H9 (cell line): ENCODE measurements at regions not wholly inside any gene's neighbourhood (a gene's known extent, or its start where the extent isn't known, plus 50 kb on each side); places are given as distances from the start of the nearest gene placed in this dataset.

Experiments
- DNase-seq: peaks from one replicate; pipeline ENCODE4 v3.0.0-alpha.2; 2017
- H2AFZ ChIP-seq: one replicate; pipeline ENCODE4 v1.6.1; 2013; ENCODE audit warnings: mild to moderate bottlenecking, low read length, control low read depth, moderate library complexity
- H2AK5ac ChIP-seq: 2 replicates; pipeline ENCODE4 v1.6.1; 2013; ENCODE audit warnings: low read length, control low read depth, mixed read lengths; ENCODE audit not compliant: insufficient read length
- H2BK120ac ChIP-seq: one replicate; pipeline ENCODE4 v1.6.1; 2013; ENCODE audit warnings: low read depth, mild to moderate bottlenecking, low read length, control low read depth, inconsistent platforms; ENCODE audit not compliant: poor library complexity, severe bottlenecking
- H2BK12ac ChIP-seq: 2 replicates; pipeline ENCODE4 v1.6.1; 2013; ENCODE audit warnings: low read length, control low read depth, mixed read lengths, low read depth; ENCODE audit not compliant: insufficient read length
- H2BK15ac ChIP-seq: 2 replicates; pipeline ENCODE4 v1.6.1; 2013; ENCODE audit warnings: low read depth, low read length, control low read depth
- H2BK20ac ChIP-seq: one replicate; pipeline ENCODE4 v1.6.1; 2013; ENCODE audit warnings: low read depth, mild to moderate bottlenecking, low read length, control low read depth, inconsistent platforms; ENCODE audit not compliant: poor library complexity, severe bottlenecking
- H2BK5ac ChIP-seq: 2 replicates; pipeline ENCODE4 v1.6.1; 2013; ENCODE audit warnings: low read length, control low read depth, mixed read lengths; ENCODE audit not compliant: insufficient read length
- H3K14ac ChIP-seq: 2 replicates; pipeline ENCODE4 v1.6.1; 2013; ENCODE audit warnings: low read length, control low read depth; ENCODE audit not compliant: insufficient read depth
- H3K18ac ChIP-seq: 2 replicates; pipeline ENCODE4 v1.6.1; 2013; ENCODE audit warnings: low read depth, mild to moderate bottlenecking, mixed read lengths, low read length, control low read depth; ENCODE audit not compliant: insufficient read length
- H3K23ac ChIP-seq: 2 replicates; pipeline ENCODE4 v1.6.1; 2013; ENCODE audit warnings: low read length, control low read depth, mixed read lengths, low read depth; ENCODE audit not compliant: insufficient read length
- H3K23me2 ChIP-seq: 2 replicates; pipeline ENCODE4 v1.6.1; 2013; ENCODE audit warnings: low read depth, mild to moderate bottlenecking, mixed read lengths, low read length, control low read depth; ENCODE audit not compliant: insufficient read length, poor library complexity, severe bottlenecking
- H3K27ac ChIP-seq: 2 replicates; pipeline ENCODE4 v1.5.1; 2013; ENCODE audit warnings: low read length, control low read depth, mixed read lengths, low read depth; ENCODE audit not compliant: insufficient read length
- H3K27me3 ChIP-seq: 2 replicates; pipeline ENCODE4 v1.6.1; 2013; ENCODE audit warnings: low read length, control low read depth, inconsistent platforms; ENCODE audit not compliant: insufficient read depth
- H3K4ac ChIP-seq: 2 replicates; pipeline ENCODE4 v1.6.1; 2013; ENCODE audit warnings: low read depth, mild to moderate bottlenecking, control low read depth, inconsistent platforms, low read length, moderate library complexity
- H3K4me1 ChIP-seq: 2 replicates; pipeline ENCODE4 v1.6.1; 2013; ENCODE audit warnings: low read length, control low read depth, inconsistent platforms; ENCODE audit not compliant: insufficient read depth
- H3K4me2 ChIP-seq: 2 replicates; pipeline ENCODE4 v1.6.1; 2013; ENCODE audit warnings: low read length, control low read depth, mixed read lengths; ENCODE audit not compliant: insufficient read length, insufficient read depth
- H3K56ac ChIP-seq: 2 replicates; pipeline ENCODE4 v1.6.1; 2013; ENCODE audit warnings: low read depth, mild to moderate bottlenecking, mixed read lengths, low read length, control low read depth; ENCODE audit not compliant: insufficient read length
- H3K79me1 ChIP-seq: 2 replicates; pipeline ENCODE4 v1.6.1; 2013; ENCODE audit warnings: low read depth, mild to moderate bottlenecking, moderate library complexity, low read length, control low read depth, inconsistent platforms; ENCODE audit not compliant: insufficient read depth, poor library complexity, severe bottlenecking
- H3K79me2 ChIP-seq: 2 replicates; pipeline ENCODE4 v1.6.1; 2013; ENCODE audit warnings: low read length, control low read depth, inconsistent platforms; ENCODE audit not compliant: insufficient read depth
- H3K9ac ChIP-seq: 2 replicates; pipeline ENCODE4 v1.6.1; 2013; ENCODE audit warnings: low read length, control low read depth, mixed read lengths; ENCODE audit not compliant: insufficient read length; ENCODE audit errors: extremely low read depth
- H3K9me3 ChIP-seq: one replicate; pipeline ENCODE4 v1.6.1; 2013; ENCODE audit warnings: low read depth, low read length, inconsistent platforms; ENCODE audit not compliant: control insufficient read depth
- H3T11ph ChIP-seq: one replicate; pipeline ENCODE4 v1.6.1; 2013; ENCODE audit warnings: mild to moderate bottlenecking, low read length, control low read depth, inconsistent platforms
- H4K20me1 ChIP-seq: one replicate; pipeline ENCODE4 v1.6.1; 2013; ENCODE audit not compliant: control insufficient read depth, insufficient read length, insufficient read depth
- H4K5ac ChIP-seq: 2 replicates; pipeline ENCODE4 v1.6.1; 2013; ENCODE audit warnings: low read depth, mild to moderate bottlenecking, mixed read lengths, low read length, control low read depth; ENCODE audit not compliant: insufficient read length
- H4K8ac ChIP-seq: replicated peaks from 2 replicates; pipeline ENCODE4 v1.6.1; 2013; ENCODE audit warnings: low read length, control low read depth, mixed read lengths, low read depth; ENCODE audit not compliant: insufficient read length
- H4K91ac ChIP-seq: 2 replicates; pipeline ENCODE4 v1.6.1; 2013; ENCODE audit warnings: low read depth, mild to moderate bottlenecking, moderate library complexity, mixed read lengths, low read length, control low read depth; ENCODE audit not compliant: insufficient read length
- H3K27ac Mint-ChIP-seq, 3 experiments: 2 replicates in 2 of 3; 3 replicates in 1 of 3; pipeline ENCODE4 v1.8.0; 2020 to 2021; ENCODE audit warnings: mixed read lengths in 3 of 3, mild to moderate bottlenecking in 1 of 3, moderate library complexity in 1 of 3
- H3K27me3 Mint-ChIP-seq: 2 replicates; pipeline ENCODE4 v1.8.0; 2021; ENCODE audit warnings: low read depth, mild to moderate bottlenecking, moderate library complexity, mixed read lengths
- H3K36me3 Mint-ChIP-seq, 3 experiments: 2 replicates in 2 of 3; 3 replicates in 1 of 3; pipeline ENCODE4 v1.8.0; 2020 to 2021; ENCODE audit warnings: low read depth in 3 of 3, mixed read lengths in 3 of 3; ENCODE audit not compliant: insufficient read depth in 1 of 3
- H3K4me1 Mint-ChIP-seq, 2 experiments: 2 replicates each; pipeline ENCODE4 v1.8.0; 2020; ENCODE audit warnings: mixed read lengths in 2 of 2
- H3K4me3 Mint-ChIP-seq, 2 experiments: 2 replicates in 1 of 2; 3 replicates in 1 of 2; pipeline ENCODE4 v1.8.0; 2020 to 2021; ENCODE audit warnings: mild to moderate bottlenecking in 2 of 2, mixed read lengths in 2 of 2, moderate library complexity in 1 of 2
- H3K9me3 Mint-ChIP-seq, 2 experiments: 2 replicates in 1 of 2; 3 replicates in 1 of 2; pipeline ENCODE4 v1.8.0; 2020; ENCODE audit warnings: mild to moderate bottlenecking in 2 of 2, mixed read lengths in 2 of 2, moderate library complexity in 1 of 2
- WGBS: extraction: QIAGEN DNeasy Blood & Tissue Kit; methylation state at CpG from one replicate; pipeline ENCODE4 v1.1.7; 2013; ENCODE audit warnings: missing lambda C conversion rate, low lambda C conversion rate, mixed read lengths; ENCODE audit not compliant: insufficient read length; ENCODE audit errors: extremely low coverage; 5-methylcytosine and 5-hydroxymethylcytosine counted together
- TF ChIP-seq, protein P1 (sequence below): fragments of 200-600 bp; sonication (generic); conservative IDR thresholded peaks from 3 replicates; pipeline ENCODE4 v1.8.0; 2021; ENCODE audit warnings: antibody characterized with exemption, mild to moderate bottlenecking

DNA sequence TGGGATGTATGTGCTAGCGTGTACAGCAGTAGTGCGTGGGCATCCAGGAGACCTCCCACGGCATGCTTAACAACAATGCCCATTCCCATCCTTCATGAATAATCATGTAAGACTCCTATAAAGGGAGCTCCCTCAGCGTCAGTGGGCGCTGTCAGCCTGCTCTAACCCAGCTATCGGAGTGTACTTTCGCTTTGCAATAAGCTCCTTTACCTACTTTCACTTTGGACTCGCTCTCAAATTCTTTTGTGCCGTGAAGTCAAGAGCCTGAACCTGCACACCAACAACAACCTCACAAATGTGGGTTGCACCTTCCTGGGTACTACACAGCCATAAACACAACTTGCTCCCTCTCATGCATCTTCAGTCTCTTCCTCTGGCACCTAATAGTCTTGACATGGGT is 114.8 kb upstream of the PAXBP1 start:
- Mint-ChIP-seq H3K27ac (no peak overlapping the region), H3K4me3 (no peak overlapping the region), H3K36me3 (no peaks in the 10 kb centered on the region), H3K9me3 (no peaks in the 10 kb centered on the region), H3K4me1 (peaks cover 2 to 8% of the 10 kb centered on the region in 2 experiments; a peak in 2 of 4 replicates), H3K27me3 (peaks cover 4% of the 10 kb centered on the region; the same call in 1 of the 2 replicates)
- H4K20me1 ChIP-seq = no peaks in the 10 kb centered on the region
- WGBS = no CpG with 5 or more reads among the region's 9 CpGs
- no peak overlapping the region for H2BK12ac ChIP-seq
- H2AFZ ChIP-seq = no peak overlapping the region
- H3K27ac ChIP-seq = no peak overlapping the region
- no peak overlapping the region for H3K4me2 ChIP-seq
- H3K18ac ChIP-seq = no peak overlapping the region
- H3K14ac ChIP-seq = no peak overlapping the region
- no peaks in the 10 kb centered on the region for H3K9me3 ChIP-seq
- H3K79me1 ChIP-seq = no peaks in the 10 kb centered on the region
- no peak overlapping the region for H3T11ph ChIP-seq
- H4K5ac ChIP-seq = no peak overlapping the region
- H2BK20ac ChIP-seq = no peak overlapping the region
- H3K79me2 ChIP-seq = no peaks in the 10 kb centered on the region
- DNase-seq = no peak
- TF ChIP-seq, protein P1, sequence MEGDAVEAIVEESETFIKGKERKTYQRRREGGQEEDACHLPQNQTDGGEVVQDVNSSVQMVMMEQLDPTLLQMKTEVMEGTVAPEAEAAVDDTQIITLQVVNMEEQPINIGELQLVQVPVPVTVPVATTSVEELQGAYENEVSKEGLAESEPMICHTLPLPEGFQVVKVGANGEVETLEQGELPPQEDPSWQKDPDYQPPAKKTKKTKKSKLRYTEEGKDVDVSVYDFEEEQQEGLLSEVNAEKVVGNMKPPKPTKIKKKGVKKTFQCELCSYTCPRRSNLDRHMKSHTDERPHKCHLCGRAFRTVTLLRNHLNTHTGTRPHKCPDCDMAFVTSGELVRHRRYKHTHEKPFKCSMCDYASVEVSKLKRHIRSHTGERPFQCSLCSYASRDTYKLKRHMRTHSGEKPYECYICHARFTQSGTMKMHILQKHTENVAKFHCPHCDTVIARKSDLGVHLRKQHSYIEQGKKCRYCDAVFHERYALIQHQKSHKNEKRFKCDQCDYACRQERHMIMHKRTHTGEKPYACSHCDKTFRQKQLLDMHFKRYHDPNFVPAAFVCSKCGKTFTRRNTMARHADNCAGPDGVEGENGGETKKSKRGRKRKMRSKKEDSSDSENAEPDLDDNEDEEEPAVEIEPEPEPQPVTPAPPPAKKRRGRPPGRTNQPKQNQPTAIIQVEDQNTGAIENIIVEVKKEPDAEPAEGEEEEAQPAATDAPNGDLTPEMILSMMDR = no peak
- no peak overlapping the region for H4K91ac ChIP-seq
- H3K23ac ChIP-seq = no peak overlapping the region
- H3K56ac ChIP-seq = no peak overlapping the region
- H3K4ac ChIP-seq = no peak overlapping the region
- H3K27me3 ChIP-seq = no peaks in the 10 kb centered on the region
- no peak overlapping the region for H4K8ac ChIP-seq
- no peak overlapping the region for H2BK120ac ChIP-seq
- no peak overlapping the region for H2AK5ac ChIP-seq
- H3K4me1 ChIP-seq = no peaks in the 10 kb centered on the region
- H3K9ac ChIP-seq = no peak overlapping the region
- H2BK5ac ChIP-seq = no peak overlapping the region
- no peak overlapping the region for H2BK15ac ChIP-seq
- H3K23me2 ChIP-seq = no peaks in the 10 kb centered on the region
